ENCODE measurements at regions not wholly inside any gene's neighbourhood (a gene's known extent, or its start where the extent isn't known, plus 50 kb on each side); places are given as distances from the start of the nearest gene placed in this dataset.

GRCh38 chr4:63764400-63764799 is 644.9 kb downstream of the TECRL start:
- H3K27me3 ChIP-seq (ENCODE audit: control insufficient read depth, insufficient read depth, low read length), result no peaks in the 10 kb centered on the region
- H3K9me3 ChIP-seq (ENCODE audit: control insufficient read depth in 2 of 3, insufficient read depth in 1 of 3, low read length in 3 of 3), result peaks cover 0 to 2% (median 0%) of the 10 kb centered on the region in 3 donors
- DNase-seq (no peak), FAIRE-seq (no peak)
- H3K27ac ChIP-seq (ENCODE audit: low read depth in 2 of 2, low read length in 2 of 2), result no peak overlapping the region
- H3K9ac ChIP-seq (ENCODE audit: low read length in 3 of 3), result no peak overlapping the region
- no peak for TF ChIP-seq CTCF (IDR thresholded peaks at IDR 0.05; ENCODE audit: borderline replicate concordance, extremely low read depth, insufficient read depth)
- H3K4me3 ChIP-seq (ENCODE audit: low read length in 3 of 3), result no peak overlapping the region
- no peaks in the 10 kb centered on the region for H3K36me3 ChIP-seq (ENCODE audit: control insufficient read depth in 2 of 3, insufficient read depth in 3 of 3, low read length in 3 of 3)
- H3K4me1 ChIP-seq (ENCODE audit: control insufficient read depth in 2 of 3, insufficient read depth in 2 of 3, low read depth in 1 of 3, low read length in 3 of 3), result no peaks in the 10 kb centered on the region
- intact Hi-C loops (cut with DNase I), result no loop called here

- H3K36me3 ChIP-seq (ENCODE audit: control insufficient read depth in 2 of 3, insufficient read depth in 3 of 3, low read length in 3 of 3), result no peaks in the 10 kb centered on the region
- FAIRE-seq (no peak), DNase-seq (no peak)
- H3K9ac ChIP-seq (ENCODE audit: low read length in 3 of 3), result no peak overlapping the region
- H3K4me1 ChIP-seq (ENCODE audit: control insufficient read depth in 2 of 3, insufficient read depth in 2 of 3, low read depth in 1 of 3, low read length in 3 of 3), result no peaks in the 10 kb centered on the region
- no peaks in the 10 kb centered on the region for H3K9me3 ChIP-seq (ENCODE audit: control insufficient read depth in 2 of 3, insufficient read depth in 1 of 3, low read length in 3 of 3)
- no peak overlapping the region for H3K27ac ChIP-seq (ENCODE audit: low read depth in 2 of 2, low read length in 2 of 2)
- no peak for TF ChIP-seq CTCF (IDR thresholded peaks at IDR 0.05; ENCODE audit: borderline replicate concordance, extremely low read depth, insufficient read depth)
- H3K4me3 ChIP-seq (ENCODE audit: low read length in 3 of 3), result no peak overlapping the region
- no peaks in the 10 kb centered on the region for H3K27me3 ChIP-seq (ENCODE audit: control insufficient read depth, insufficient read depth, low read length)
- intact Hi-C loops (cut with DNase I), result no loop called here
Observed at GRCh38 chr4:63757929-63758328, 651.3 kb downstream of the TECRL start.

GRCh38 chr4:63742882-63743281 is 666.4 kb downstream of the TECRL start:
- DNase-seq, result no peak

More at GRCh38 chr4:63742882-63743281, 666.4 kb downstream of the TECRL start:
- intact Hi-C loops (cut with DNase I), result no loop called here
- no peak overlapping the region for H3K9ac ChIP-seq (ENCODE audit: low read length in 3 of 3)
- no peak for TF ChIP-seq CTCF (IDR thresholded peaks at IDR 0.05; ENCODE audit: borderline replicate concordance, extremely low read depth, insufficient read depth)
- H3K36me3 ChIP-seq (ENCODE audit: control insufficient read depth in 2 of 3, insufficient read depth in 3 of 3, low read length in 3 of 3), result no peaks in the 10 kb centered on the region
- FAIRE-seq, result no peak
- H3K4me1 ChIP-seq (ENCODE audit: control insufficient read depth in 2 of 3, insufficient read depth in 2 of 3, low read depth in 1 of 3, low read length in 3 of 3), result no peaks in the 10 kb centered on the region
- no peaks in the 10 kb centered on the region for H3K9me3 ChIP-seq (ENCODE audit: control insufficient read depth in 2 of 3, insufficient read depth in 1 of 3, low read length in 3 of 3)
- no peak overlapping the region for H3K27ac ChIP-seq (ENCODE audit: low read depth in 2 of 2, low read length in 2 of 2)
- H3K27me3 ChIP-seq (ENCODE audit: control insufficient read depth, insufficient read depth, low read length), result no peaks in the 10 kb centered on the region
- no peak overlapping the region for H3K4me3 ChIP-seq (ENCODE audit: low read length in 3 of 3)
